OCI-LY1 (cell line): ENCODE measurements at regions not wholly inside any gene's neighbourhood (a gene's known extent, or its start where the extent isn't known, plus 50 kb on each side); places are given as distances from the start of the nearest gene placed in this dataset.

Experiments
- H2AFZ ChIP-seq: fragments of 200-600 bp; sonication (generic), shearing (Covaris generic); 2 replicates; pipeline ENCODE4 v1.6.0; 2014; ENCODE audit warnings: antibody characterized with exemption, mild to moderate bottlenecking, low read length
- H3F3A ChIP-seq: fragments of 200-600 bp; sonication (generic), shearing (Covaris generic); 2 replicates; pipeline ENCODE4 v1.6.0; 2014; ENCODE audit warnings: mild to moderate bottlenecking, antibody characterized with exemption, low read length, moderate library complexity; ENCODE audit not compliant: insufficient read depth
- H3K27ac ChIP-seq: fragments of 200-600 bp; sonication (generic); 2 replicates; pipeline ENCODE4 v1.5.1; 2014; ENCODE audit warnings: low read length, mixed run types, mild to moderate bottlenecking, low read depth; ENCODE audit not compliant: poor library complexity, severe bottlenecking
- H3K27me3 ChIP-seq: fragments of 200-600 bp; sonication (generic); 2 replicates; pipeline ENCODE4 v1.6.0; 2014; ENCODE audit warnings: antibody characterized with exemption, mild to moderate bottlenecking, low read length, moderate library complexity; ENCODE audit not compliant: insufficient read depth
- H3K36me3 ChIP-seq: fragments of 200-600 bp; sonication (generic); 2 replicates; pipeline ENCODE4 v1.6.1; 2014; ENCODE audit warnings: mild to moderate bottlenecking, antibody characterized with exemption, low read length, moderate library complexity, mixed read lengths; ENCODE audit not compliant: insufficient read depth
- H3K4me1 ChIP-seq: fragments of 200-600 bp; sonication (generic); 2 replicates; pipeline ENCODE4 v1.5.1; 2014; ENCODE audit warnings: mild to moderate bottlenecking, low read length, moderate library complexity; ENCODE audit not compliant: insufficient read depth, severe bottlenecking
- H3K4me2 ChIP-seq: fragments of 200-600 bp; sonication (generic), shearing (Covaris generic); 2 replicates; pipeline ENCODE4 v1.6.1; 2014; ENCODE audit warnings: low read length
- H3K4me3 ChIP-seq: fragments of 200-600 bp; sonication (generic); 2 replicates; pipeline ENCODE4 v1.5.1; 2014; ENCODE audit warnings: low read length, low read depth, mild to moderate bottlenecking, mixed read lengths; ENCODE audit not compliant: poor library complexity, severe bottlenecking
- H3K79me2 ChIP-seq: fragments of 200-600 bp; shearing (Covaris generic); 2 replicates; pipeline ENCODE4 v1.6.1; 2016; ENCODE audit warnings: mixed run types, low read length, mixed read lengths; ENCODE audit not compliant: insufficient read depth
- H3K9ac ChIP-seq: fragments of 200-600 bp; sonication (generic), shearing (Covaris generic); 2 replicates; pipeline ENCODE4 v1.6.1; 2014; ENCODE audit warnings: mild to moderate bottlenecking, low read length, mixed read lengths
- H3K9me2 ChIP-seq: fragments of 200-600 bp; sonication (generic), shearing (Covaris generic); 2 replicates; pipeline ENCODE4 v1.6.1; 2014; ENCODE audit warnings: low read depth, mild to moderate bottlenecking, low read length, mixed read lengths
- H3K9me3 ChIP-seq: fragments of 200-600 bp; shearing (Covaris generic); 2 replicates; pipeline ENCODE4 v1.6.1; 2014; ENCODE audit warnings: low read length, mixed read lengths
- H4K20me1 ChIP-seq: fragments of 200-600 bp; sonication (generic), shearing (Covaris generic); 2 replicates; pipeline ENCODE4 v1.6.0; 2016; ENCODE audit warnings: mild to moderate bottlenecking, low read length; ENCODE audit not compliant: insufficient read depth
- EZH2 ChIP-seq: fragments of 200-600 bp; sonication (generic), shearing (Covaris generic); IDR thresholded peaks from 2 replicates; pipeline ENCODE4 v1.8.0; 2017; ENCODE audit warnings: borderline replicate concordance, mixed run types, mild to moderate bottlenecking, antibody characterized with exemption, low read length, moderate library complexity, mixed read lengths
- TF ChIP-seq, protein P1 (sequence below): fragments of 200-600 bp; sonication (generic), shearing (Covaris generic); IDR thresholded peaks from 2 replicates; pipeline ENCODE4 v1.5.1; 2017; ENCODE audit warnings: mild to moderate bottlenecking, antibody characterized with exemption, low read length, moderate library complexity, mixed read lengths

DNA sequence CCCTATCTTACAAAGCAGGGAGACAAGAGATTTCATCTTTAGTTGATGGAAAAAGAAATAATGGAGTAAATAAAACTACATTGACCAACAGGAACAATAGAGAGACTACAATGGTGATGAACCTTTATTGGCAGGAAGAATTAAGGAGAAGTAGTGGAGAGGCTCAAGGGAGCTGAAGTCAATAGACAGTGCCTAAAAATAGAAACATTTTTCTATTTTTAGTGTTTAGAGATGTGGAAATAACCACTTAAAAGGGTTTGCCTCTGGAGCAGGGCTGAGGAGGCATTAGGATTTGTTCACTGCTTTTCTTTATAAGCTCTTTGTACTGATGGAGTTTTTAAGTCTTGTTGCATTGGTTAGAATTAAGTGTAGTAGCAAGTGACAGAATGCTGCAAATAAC lies 98.4 kb upstream of the ERCC6L2 start:
- Histone ChIP-seq H4K20me1 (no peaks in the 10 kb centered on the region), H3K4me1 (no peaks in the 10 kb centered on the region), H3K36me3 (no peaks in the 10 kb centered on the region), H3K27ac (no peak overlapping the region), H2AFZ (no peak overlapping the region), H3K9me3 (no peaks in the 10 kb centered on the region), H3K4me2 (no peak overlapping the region), H3K9ac (no peak overlapping the region), H3F3A (no peaks in the 10 kb centered on the region), H3K79me2 (no peaks in the 10 kb centered on the region), H3K4me3 (no peak overlapping the region), H3K27me3 (0 out of 2 replicates have a peak, but pooled peaks cover 10% of the 10 kb centered on the region), H3K9me2 (no peaks in the 10 kb centered on the region)
- TF ChIP-seq, protein P1, sequence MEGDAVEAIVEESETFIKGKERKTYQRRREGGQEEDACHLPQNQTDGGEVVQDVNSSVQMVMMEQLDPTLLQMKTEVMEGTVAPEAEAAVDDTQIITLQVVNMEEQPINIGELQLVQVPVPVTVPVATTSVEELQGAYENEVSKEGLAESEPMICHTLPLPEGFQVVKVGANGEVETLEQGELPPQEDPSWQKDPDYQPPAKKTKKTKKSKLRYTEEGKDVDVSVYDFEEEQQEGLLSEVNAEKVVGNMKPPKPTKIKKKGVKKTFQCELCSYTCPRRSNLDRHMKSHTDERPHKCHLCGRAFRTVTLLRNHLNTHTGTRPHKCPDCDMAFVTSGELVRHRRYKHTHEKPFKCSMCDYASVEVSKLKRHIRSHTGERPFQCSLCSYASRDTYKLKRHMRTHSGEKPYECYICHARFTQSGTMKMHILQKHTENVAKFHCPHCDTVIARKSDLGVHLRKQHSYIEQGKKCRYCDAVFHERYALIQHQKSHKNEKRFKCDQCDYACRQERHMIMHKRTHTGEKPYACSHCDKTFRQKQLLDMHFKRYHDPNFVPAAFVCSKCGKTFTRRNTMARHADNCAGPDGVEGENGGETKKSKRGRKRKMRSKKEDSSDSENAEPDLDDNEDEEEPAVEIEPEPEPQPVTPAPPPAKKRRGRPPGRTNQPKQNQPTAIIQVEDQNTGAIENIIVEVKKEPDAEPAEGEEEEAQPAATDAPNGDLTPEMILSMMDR, result no peak
- no peak for TF ChIP-seq EZH2

DNA sequence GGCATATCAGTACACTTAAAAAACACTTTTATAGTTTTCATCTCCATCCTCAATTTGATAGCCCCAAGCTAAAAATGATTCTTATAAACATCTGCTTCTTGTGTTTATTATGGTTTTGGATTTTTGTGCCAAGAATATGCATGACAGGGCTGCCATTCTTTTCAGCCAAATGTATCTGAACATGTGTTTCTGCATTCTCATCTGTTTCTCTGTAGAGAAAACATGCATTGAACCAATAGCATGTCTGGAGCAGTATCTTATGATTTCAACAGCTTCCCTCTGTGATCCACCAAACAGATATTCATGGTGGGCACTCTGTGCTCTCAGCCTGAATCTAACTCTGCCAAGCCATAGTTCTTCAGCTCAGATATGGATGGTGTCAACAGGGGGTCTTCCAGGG lies 99.3 kb upstream of the ERCC6L2 start:
- no peak overlapping the region for H3K9ac ChIP-seq
- H3K4me1 ChIP-seq, result no peaks in the 10 kb centered on the region
- H3K4me3 ChIP-seq, result no peak overlapping the region
- no peak overlapping the region for H3K4me2 ChIP-seq
- no peaks in the 10 kb centered on the region for H3K79me2 ChIP-seq
- no peaks in the 10 kb centered on the region for H3K9me3 ChIP-seq
- no peaks in the 10 kb centered on the region for H3F3A ChIP-seq
- no peaks in the 10 kb centered on the region for H3K9me2 ChIP-seq
- H3K27me3 ChIP-seq, result 0 out of 2 replicates have a peak, but pooled peaks cover 10% of the 10 kb centered on the region
- no peak overlapping the region for H3K27ac ChIP-seq
- H3K36me3 ChIP-seq, result no peaks in the 10 kb centered on the region
- TF ChIP-seq EZH2, result no peak
- TF ChIP-seq, protein P1, result no peak
- H4K20me1 ChIP-seq, result no peaks in the 10 kb centered on the region
- no peak overlapping the region for H2AFZ ChIP-seq

DNA sequence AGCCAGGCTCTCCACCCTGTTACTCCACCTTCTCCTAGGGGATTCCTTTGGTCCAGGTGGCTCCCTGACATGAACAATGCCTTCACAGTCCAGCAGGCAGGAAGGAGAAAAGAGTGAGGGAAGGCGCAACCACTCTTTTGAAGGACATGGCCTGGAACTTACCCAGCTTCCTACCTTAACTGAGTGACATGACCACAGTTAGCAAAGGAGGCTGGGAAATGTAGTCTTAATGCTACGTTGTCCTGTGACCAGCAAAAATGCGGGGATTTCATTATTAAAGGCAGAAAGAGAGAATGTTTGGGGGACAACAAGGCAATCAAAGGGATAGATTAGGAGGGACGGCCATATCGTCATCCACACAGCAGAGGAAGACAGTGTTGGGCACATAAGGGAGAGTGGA lies 100.3 kb upstream of the ERCC6L2 start:
- no peaks in the 10 kb centered on the region for H3K79me2 ChIP-seq
- H3K36me3 ChIP-seq, result no peaks in the 10 kb centered on the region
- H2AFZ ChIP-seq, result no peak overlapping the region
- no peaks in the 10 kb centered on the region for H3K9me2 ChIP-seq
- no peaks in the 10 kb centered on the region for H3K9me3 ChIP-seq
- no peaks in the 10 kb centered on the region for H4K20me1 ChIP-seq
- no peak overlapping the region for H3K27ac ChIP-seq
- no peak overlapping the region for H3K9ac ChIP-seq
- no peaks in the 10 kb centered on the region for H3F3A ChIP-seq
- no peak overlapping the region for H3K4me3 ChIP-seq
- no peaks in the 10 kb centered on the region for H3K4me1 ChIP-seq
- no peak overlapping the region for H3K4me2 ChIP-seq
- 0 out of 2 replicates have a peak, but pooled peaks cover 10% of the 10 kb centered on the region for H3K27me3 ChIP-seq
- TF ChIP-seq EZH2, result no peak
- TF ChIP-seq, protein P1, result no peak
